22Rv1 (cell line): ENCODE measurements at regions not wholly inside any gene's neighbourhood (a gene's known extent, or its start where the extent isn't known, plus 50 kb on each side); places are given as distances from the start of the nearest gene placed in this dataset.

Experiments used
- ZFX ChIP-seq: fragments of 450-650 bp; IDR thresholded peaks from 2 replicates; pipeline ENCODE4 v1.6.1; 2017; ENCODE audit warnings: antibody characterized with exemption, borderline replicate concordance
- TF ChIP-seq, protein P1 (sequence below): fragments of 450-650 bp; IDR thresholded peaks from 2 replicates; pipeline ENCODE4 v1.5.1; 2017; ENCODE audit warnings: mild to moderate bottlenecking

DNA sequence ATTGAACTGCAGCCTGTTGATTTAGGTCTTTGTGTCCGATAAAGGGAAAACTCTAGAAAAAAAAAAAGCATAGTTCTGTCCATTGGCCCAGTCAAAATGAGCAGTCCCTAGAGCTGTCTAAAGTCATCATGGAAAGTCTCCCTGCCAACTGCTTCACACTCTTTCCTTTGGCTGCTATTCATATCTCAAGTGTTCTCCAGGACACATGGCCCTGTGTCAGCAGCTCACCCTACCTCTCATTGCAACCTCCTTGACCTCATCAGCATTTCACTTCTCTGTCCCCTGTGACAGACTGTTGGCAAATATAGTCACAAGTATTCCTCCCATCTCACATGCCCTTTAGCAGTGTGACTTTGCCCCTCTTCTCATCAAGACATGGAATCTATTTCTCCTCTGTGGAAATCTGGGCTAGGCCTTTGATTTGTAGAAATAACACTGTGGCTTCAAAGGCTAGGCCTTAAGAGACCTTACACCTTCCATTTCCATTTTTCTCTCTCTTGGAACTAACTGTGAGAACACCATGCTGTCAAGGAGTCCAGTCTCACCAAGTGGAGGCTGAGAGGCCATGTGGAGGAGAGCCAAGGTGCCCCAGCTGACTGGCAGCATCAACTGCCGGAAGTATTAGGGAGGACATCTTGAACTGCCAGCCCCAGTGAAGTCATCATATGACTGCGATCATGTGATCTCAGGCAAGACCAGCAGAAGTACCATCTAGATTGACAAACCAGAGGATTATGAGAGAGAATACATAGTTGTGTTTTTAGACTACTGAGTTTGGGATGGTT is 149.4 kb upstream of the TARS1 start:
- TF ChIP-seq, protein P1, sequence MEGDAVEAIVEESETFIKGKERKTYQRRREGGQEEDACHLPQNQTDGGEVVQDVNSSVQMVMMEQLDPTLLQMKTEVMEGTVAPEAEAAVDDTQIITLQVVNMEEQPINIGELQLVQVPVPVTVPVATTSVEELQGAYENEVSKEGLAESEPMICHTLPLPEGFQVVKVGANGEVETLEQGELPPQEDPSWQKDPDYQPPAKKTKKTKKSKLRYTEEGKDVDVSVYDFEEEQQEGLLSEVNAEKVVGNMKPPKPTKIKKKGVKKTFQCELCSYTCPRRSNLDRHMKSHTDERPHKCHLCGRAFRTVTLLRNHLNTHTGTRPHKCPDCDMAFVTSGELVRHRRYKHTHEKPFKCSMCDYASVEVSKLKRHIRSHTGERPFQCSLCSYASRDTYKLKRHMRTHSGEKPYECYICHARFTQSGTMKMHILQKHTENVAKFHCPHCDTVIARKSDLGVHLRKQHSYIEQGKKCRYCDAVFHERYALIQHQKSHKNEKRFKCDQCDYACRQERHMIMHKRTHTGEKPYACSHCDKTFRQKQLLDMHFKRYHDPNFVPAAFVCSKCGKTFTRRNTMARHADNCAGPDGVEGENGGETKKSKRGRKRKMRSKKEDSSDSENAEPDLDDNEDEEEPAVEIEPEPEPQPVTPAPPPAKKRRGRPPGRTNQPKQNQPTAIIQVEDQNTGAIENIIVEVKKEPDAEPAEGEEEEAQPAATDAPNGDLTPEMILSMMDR, result no peak
- TF ChIP-seq ZFX, result no peak
